ENCODE measurements at regions not wholly inside any gene's neighbourhood (a gene's known extent, or its start where the extent isn't known, plus 50 kb on each side); places are given as distances from the start of the nearest gene placed in this dataset.
A peak's percentile ranks its signal among the peaks of the same experiment; 100 is the strongest.

DNA sequence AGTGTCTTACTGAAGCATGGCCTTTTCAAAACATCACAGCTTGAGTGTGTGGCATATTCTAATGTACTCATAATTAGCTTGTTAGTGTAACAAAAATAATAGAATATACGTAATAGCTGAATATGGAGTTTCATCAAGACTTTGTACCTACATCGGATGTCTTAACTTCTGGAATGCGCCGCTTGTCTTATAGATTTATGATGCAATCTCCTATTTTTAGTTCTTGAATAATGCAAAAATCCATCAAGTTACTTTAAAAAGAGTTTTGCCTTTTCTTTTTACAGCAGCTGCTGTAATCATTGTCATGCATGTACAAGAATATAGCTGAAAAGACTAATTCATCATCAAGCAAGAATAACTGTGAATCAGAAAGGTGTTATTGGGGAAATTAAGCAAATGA lies 140.7 kb upstream of the SCN7A start:
- no peaks in the 10 kb centered on the region for H3K27me3 ChIP-seq (ENCODE audit: control insufficient read depth, insufficient read depth, low read length)
- H3K9me3 ChIP-seq (replicated peaks; ENCODE audit: low read length), result no peaks in the 10 kb centered on the region
- peaks cover 6% of the 10 kb centered on the region for H3K4me1 ChIP-seq (ENCODE audit: control insufficient read depth, insufficient read depth, low read length)
- no peaks in the 10 kb centered on the region for H3K36me3 ChIP-seq (ENCODE audit: insufficient read depth, low read length)
- H3K9ac ChIP-seq (ENCODE audit: low read depth, low read length), result no peak overlapping the region
- no peak overlapping the region for H3K4me3 ChIP-seq (ENCODE audit: low read length)
- no peak overlapping the region for H3K4me2 ChIP-seq (ENCODE audit: low read length)

DNA sequence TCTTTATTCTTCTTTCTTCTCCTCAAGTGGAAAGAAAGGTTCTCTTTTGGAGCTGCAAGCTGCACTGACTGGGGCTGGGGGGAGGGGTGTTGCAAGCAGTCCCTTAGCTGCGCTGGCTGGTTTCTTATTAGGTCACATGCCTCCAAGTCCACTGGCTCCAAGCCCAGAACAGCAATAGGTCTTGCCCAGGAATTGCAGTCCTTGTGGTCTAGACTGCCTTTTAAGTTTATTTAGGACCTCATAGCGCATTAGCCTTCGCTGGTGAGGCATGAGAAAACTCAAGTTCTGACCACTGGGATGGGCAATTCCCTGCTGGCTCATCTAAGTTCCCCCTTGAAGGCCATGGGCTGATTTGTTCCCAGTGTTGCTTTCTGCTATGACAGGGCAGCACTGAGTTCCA lies 138.6 kb upstream of the SCN7A start:
- Histone ChIP-seq H3K4me3 (ENCODE audit: low read length) (no peak overlapping the region), H3K9me3 (replicated peaks; ENCODE audit: low read length) (no peaks in the 10 kb centered on the region), H3K27me3 (ENCODE audit: control insufficient read depth, insufficient read depth, low read length) (no peaks in the 10 kb centered on the region), H3K36me3 (ENCODE audit: insufficient read depth, low read length) (no peaks in the 10 kb centered on the region), H3K4me1 (ENCODE audit: control insufficient read depth, insufficient read depth, low read length) (peaks cover 6% of the 10 kb centered on the region), H3K9ac (ENCODE audit: low read depth, low read length) (no peak overlapping the region), H3K4me2 (ENCODE audit: low read length) (no peak overlapping the region)

DNA sequence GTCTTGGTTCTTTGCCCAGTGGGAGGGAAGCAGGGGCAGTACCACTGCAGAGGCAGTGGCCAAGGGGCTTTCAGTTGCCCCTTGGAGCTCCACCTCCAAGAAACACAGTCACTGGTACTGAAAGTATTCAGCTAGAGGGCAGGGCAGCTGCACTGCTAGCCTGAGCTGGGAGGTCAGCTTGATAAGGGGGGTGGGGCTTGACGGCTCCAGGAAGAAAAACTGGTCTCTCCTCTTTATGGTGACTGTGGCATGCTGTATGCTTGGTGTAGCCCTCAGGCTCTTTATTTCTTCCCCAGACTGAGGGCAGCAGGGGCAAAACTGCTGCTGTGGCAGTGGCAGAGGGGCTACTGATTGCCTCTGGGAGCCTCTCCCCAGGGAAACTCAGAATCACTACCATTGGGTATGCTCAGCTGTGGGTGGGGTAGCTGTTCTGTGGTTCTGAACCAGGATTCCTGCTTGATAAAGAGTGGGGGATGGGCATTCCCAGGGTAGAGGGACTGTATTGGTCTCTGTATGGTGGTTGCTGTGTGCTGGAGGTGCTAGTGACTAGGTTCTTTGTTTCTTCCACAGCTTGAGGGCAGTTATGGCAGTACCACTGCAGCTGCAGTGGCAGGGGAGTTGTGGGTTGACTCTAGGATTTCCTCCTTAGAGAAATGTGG lies 134.6 kb upstream of the SCN7A start:
- H3K4me1 ChIP-seq (ENCODE audit: control insufficient read depth, insufficient read depth, low read length), result peaks cover 6% of the 10 kb centered on the region
- no peaks in the 10 kb centered on the region for H3K27me3 ChIP-seq (ENCODE audit: control insufficient read depth, insufficient read depth, low read length)
- H3K4me3 ChIP-seq (ENCODE audit: low read length), result no peak overlapping the region
- H3K9ac ChIP-seq (ENCODE audit: low read depth, low read length), result no peak overlapping the region
- H3K36me3 ChIP-seq (ENCODE audit: insufficient read depth, low read length), result no peaks in the 10 kb centered on the region
- no peaks in the 10 kb centered on the region for H3K9me3 ChIP-seq (replicated peaks; ENCODE audit: low read length)
- H3K4me2 ChIP-seq (ENCODE audit: low read length), result no peak overlapping the region

DNA sequence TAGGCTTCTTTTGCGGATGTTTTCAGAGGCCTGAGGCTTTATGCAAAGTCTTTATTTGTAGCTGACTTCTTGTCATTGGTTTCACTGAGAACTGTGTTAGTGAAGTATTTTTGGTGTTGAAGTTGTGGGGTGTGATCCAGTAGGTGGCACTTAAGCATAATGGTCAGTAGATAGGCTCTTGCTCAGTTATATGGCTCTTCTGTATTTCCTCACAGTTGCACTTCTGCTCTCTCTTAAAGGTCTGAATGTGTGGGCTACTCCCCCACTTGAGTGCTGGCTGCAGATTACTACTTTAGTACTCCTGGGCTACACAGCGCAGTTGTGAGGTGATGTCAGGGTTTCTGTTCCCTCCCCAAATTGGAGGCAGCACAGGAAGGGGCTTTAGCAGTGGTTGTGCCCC lies 133.8 kb upstream of the SCN7A start:
- H3K9me3 ChIP-seq (replicated peaks; ENCODE audit: low read length), result no peaks in the 10 kb centered on the region
- H3K4me2 ChIP-seq (ENCODE audit: low read length), result no peak overlapping the region
- no peak overlapping the region for H3K4me3 ChIP-seq (ENCODE audit: low read length)
- H3K36me3 ChIP-seq (ENCODE audit: insufficient read depth, low read length), result no peaks in the 10 kb centered on the region
- peaks cover 3% of the 10 kb centered on the region for H3K4me1 ChIP-seq (ENCODE audit: control insufficient read depth, insufficient read depth, low read length)
- no peak overlapping the region for H3K9ac ChIP-seq (ENCODE audit: low read depth, low read length)
- H3K27me3 ChIP-seq (ENCODE audit: control insufficient read depth, insufficient read depth, low read length), result no peaks in the 10 kb centered on the region

DNA sequence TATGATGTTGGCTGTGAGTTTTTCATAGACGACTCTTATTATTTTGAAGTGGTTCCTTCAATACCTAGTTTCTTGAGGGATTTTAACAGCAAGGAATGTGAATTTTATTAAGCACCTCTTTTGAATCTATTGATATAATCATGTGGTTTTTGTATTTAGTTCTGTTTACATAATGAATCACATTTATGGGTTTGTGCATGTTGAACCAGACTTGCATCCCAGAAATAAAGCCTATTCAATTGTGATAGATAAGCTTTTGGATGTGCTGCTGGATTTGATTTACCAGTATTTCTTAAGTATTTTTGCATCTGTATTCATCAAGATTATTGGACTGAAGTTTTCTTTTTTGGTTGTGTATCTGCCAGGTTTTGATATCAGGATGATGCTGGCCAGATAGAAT lies 131.6 kb upstream of the SCN7A start:
- Histone ChIP-seq H3K4me1 (ENCODE audit: control insufficient read depth, insufficient read depth, low read length) (no peaks in the 10 kb centered on the region), H3K9ac (ENCODE audit: low read depth, low read length) (no peak overlapping the region), H3K36me3 (ENCODE audit: insufficient read depth, low read length) (no peaks in the 10 kb centered on the region), H3K4me2 (ENCODE audit: low read length) (no peak overlapping the region), H3K4me3 (ENCODE audit: low read length) (no peak overlapping the region), H3K9me3 (replicated peaks; ENCODE audit: low read length) (no peaks in the 10 kb centered on the region), H3K27me3 (ENCODE audit: control insufficient read depth, insufficient read depth, low read length) (no peaks in the 10 kb centered on the region)

DNA sequence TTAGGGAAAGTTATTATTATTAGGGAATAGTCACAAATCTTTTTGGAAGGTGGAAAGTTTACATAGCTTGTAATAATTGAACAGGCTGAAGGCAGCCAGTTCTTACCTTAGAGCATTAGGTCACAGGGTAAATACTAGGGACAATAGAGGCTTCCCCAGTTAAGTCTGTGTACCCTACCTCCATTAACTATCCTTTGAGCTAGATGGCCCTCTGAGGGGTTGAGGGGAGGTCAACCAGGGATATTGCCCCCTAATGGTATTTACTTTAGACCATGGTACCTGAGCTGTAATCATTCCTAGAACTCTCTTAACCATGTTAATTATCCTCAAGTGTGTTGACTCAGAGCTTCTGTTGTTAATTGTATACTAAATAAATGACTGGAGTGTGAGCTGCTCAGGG lies 120.5 kb upstream of the SCN7A start:
- no peaks in the 10 kb centered on the region for H3K4me1 ChIP-seq (ENCODE audit: control insufficient read depth, insufficient read depth, low read length)
- no peak overlapping the region for H3K9ac ChIP-seq (ENCODE audit: low read depth, low read length)
- no peak overlapping the region for H3K4me2 ChIP-seq (ENCODE audit: low read length)
- H3K9me3 ChIP-seq (replicated peaks; ENCODE audit: low read length), result no peaks in the 10 kb centered on the region
- no peaks in the 10 kb centered on the region for H3K27me3 ChIP-seq (ENCODE audit: control insufficient read depth, insufficient read depth, low read length)
- H3K36me3 ChIP-seq (ENCODE audit: insufficient read depth, low read length), result no peaks in the 10 kb centered on the region
- H3K4me3 ChIP-seq (ENCODE audit: low read length), result no peak overlapping the region

DNA sequence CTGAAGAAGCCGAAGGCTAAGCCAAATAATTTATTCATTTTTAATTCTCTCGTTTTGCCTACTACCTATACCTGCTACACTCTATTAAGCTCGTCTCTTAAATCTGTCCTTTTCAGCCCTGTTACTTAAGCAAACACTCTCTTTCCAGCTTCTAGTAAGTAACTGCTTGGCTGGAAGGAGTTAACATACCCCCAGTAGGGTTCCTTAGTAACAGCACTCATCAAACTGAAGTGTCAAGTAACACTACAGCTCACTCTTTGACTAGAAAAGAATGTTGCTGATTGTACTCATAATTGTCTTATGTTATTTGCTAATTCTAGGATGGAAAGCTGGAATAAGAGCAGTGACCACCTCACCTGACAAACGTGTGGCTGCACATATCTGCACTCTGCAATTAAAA lies 120.0 kb upstream of the SCN7A start:
- Histone ChIP-seq H3K4me2 (ENCODE audit: low read length) (no peak overlapping the region), H3K4me3 (ENCODE audit: low read length) (no peak overlapping the region), H3K9ac (ENCODE audit: low read depth, low read length) (no peak overlapping the region), H3K9me3 (replicated peaks; ENCODE audit: low read length) (no peaks in the 10 kb centered on the region), H3K4me1 (ENCODE audit: control insufficient read depth, insufficient read depth, low read length) (no peaks in the 10 kb centered on the region), H3K36me3 (ENCODE audit: insufficient read depth, low read length) (no peaks in the 10 kb centered on the region), H3K27me3 (ENCODE audit: control insufficient read depth, insufficient read depth, low read length) (no peaks in the 10 kb centered on the region)

DNA sequence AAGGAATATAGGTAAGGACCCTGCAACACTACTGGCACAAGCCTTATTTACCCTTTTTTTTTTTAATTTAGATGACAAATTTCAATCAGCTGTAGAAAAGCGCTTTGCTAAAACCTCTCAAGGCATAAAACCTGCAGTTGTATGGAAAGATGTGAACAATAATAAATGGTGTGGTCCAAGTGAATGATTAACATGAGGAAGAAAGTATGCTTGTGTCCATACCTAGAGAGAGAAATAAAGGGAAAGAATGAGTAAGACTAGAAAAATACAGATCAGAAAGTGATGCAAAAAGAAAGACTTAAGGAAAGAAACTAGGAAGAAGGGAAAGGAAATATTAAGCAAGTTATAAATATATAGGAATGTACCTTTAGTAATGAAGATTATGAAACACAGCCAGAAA lies 119.2 kb upstream of the SCN7A start:
- Histone ChIP-seq H3K36me3 (ENCODE audit: insufficient read depth, low read length) (no peaks in the 10 kb centered on the region), H3K4me2 (ENCODE audit: low read length) (no peak overlapping the region), H3K9ac (ENCODE audit: low read depth, low read length) (no peak overlapping the region), H3K4me1 (ENCODE audit: control insufficient read depth, insufficient read depth, low read length) (no peaks in the 10 kb centered on the region), H3K27me3 (ENCODE audit: control insufficient read depth, insufficient read depth, low read length) (no peaks in the 10 kb centered on the region), H3K4me3 (ENCODE audit: low read length) (no peak overlapping the region), H3K9me3 (replicated peaks; ENCODE audit: low read length) (no peaks in the 10 kb centered on the region)

DNA sequence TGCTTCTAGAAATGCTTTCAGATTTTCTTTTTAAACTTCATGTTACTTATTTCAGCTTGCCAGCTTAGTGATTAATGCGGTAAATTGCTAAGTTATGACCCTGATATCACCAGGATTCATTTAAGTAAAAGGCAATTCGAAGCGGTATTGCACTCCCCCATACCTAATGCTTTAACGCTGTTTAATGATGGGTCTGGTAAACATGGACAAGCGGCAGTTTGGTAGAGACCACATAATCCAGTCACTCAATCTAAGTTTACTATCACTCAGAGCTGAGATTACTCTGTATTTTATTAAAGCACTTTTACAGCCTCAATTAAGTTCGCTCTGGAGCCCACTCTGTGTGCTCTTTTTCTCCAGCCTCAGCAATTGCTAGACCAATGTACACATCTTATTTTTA lies 118.2 kb upstream of the SCN7A start:
- H3K27me3 ChIP-seq (ENCODE audit: control insufficient read depth, insufficient read depth, low read length), result no peaks in the 10 kb centered on the region
- no peaks in the 10 kb centered on the region for H3K4me1 ChIP-seq (ENCODE audit: control insufficient read depth, insufficient read depth, low read length)
- no peak overlapping the region for H3K4me2 ChIP-seq (ENCODE audit: low read length)
- H3K9ac ChIP-seq (ENCODE audit: low read depth, low read length), result no peak overlapping the region
- no peaks in the 10 kb centered on the region for H3K9me3 ChIP-seq (replicated peaks; ENCODE audit: low read length)
- H3K4me3 ChIP-seq (ENCODE audit: low read length), result no peak overlapping the region
- H3K36me3 ChIP-seq (ENCODE audit: insufficient read depth, low read length), result no peaks in the 10 kb centered on the region

DNA sequence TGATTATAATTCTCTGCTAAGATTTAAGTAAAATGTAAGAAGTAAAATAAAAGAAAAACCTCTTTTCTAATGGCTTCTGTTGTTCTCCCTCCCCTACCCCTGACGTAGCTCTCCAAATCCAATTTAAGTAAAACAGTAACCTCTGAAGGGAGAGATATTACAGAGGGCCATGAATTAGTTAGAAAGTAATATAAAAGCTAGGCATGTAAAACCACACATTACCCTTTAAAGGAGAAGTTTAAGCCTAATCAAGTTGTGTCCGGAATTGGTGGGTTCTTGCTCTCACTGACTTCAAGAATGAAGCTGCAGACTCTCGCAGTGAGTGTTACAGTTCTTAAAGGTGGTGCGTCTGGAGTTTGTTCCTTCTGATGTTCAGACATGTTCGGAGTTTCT lies 116.9 kb upstream of the SCN7A start:
- Histone ChIP-seq H3K9me3 (replicated peaks; ENCODE audit: low read length) (no peaks in the 10 kb centered on the region), H3K4me3 (ENCODE audit: low read length) (no peak overlapping the region), H3K4me2 (ENCODE audit: low read length) (peak overlapping the region; percentile 49), H3K36me3 (ENCODE audit: insufficient read depth, low read length) (no peaks in the 10 kb centered on the region), H3K9ac (ENCODE audit: low read depth, low read length) (no peak overlapping the region), H3K4me1 (ENCODE audit: control insufficient read depth, insufficient read depth, low read length) (no peaks in the 10 kb centered on the region), H3K27me3 (ENCODE audit: control insufficient read depth, insufficient read depth, low read length) (no peaks in the 10 kb centered on the region)

DNA sequence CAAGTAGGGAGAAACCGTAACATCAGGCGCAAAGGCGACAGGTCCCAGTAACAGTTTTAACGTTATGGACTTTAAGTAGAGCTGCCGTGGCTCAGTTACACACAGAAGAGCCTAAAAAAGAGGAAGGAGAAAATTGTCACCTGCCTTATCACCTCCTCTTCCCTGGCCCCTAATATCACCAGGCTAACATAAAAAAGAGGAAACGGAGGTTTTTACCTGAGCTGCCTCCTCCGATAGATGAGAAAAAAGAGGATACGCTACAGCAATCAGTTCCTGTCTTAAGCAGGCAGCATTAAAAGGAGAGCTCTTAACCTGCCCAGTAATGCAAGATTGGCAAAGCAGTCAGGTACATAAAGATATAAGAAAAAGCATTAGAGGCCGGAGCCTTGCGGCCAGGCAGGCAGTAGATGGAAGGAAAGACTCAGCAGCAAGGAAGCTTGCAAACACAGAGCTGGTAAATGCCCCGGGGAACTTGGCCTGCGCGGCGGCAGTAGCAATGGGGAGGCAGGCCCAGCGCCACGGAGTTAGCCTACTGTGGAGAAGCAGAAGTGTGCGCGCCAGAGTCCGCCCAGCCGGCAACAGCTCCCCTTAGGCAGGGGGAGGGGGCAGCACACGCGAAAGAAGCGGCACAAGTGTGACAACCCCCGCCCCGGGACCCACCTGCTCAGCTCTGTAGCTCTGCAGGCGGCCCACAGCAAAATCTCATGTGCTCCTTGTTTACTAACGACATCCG lies 116.3 kb upstream of the SCN7A start:
- no peak overlapping the region for H3K9ac ChIP-seq (ENCODE audit: low read depth, low read length)

More for the DNA sequence above, 116.3 kb upstream of the SCN7A start:
- H3K9me3 ChIP-seq (replicated peaks; ENCODE audit: low read length), result no peaks in the 10 kb centered on the region
- H3K4me1 ChIP-seq (ENCODE audit: control insufficient read depth, insufficient read depth, low read length), result no peaks in the 10 kb centered on the region
- H3K4me3 ChIP-seq (ENCODE audit: low read length), result no peak overlapping the region
- no peaks in the 10 kb centered on the region for H3K27me3 ChIP-seq (ENCODE audit: control insufficient read depth, insufficient read depth, low read length)
- no peaks in the 10 kb centered on the region for H3K36me3 ChIP-seq (ENCODE audit: insufficient read depth, low read length)
- H3K4me2 ChIP-seq (ENCODE audit: low read length), result peak overlapping the region; percentile 49
